WTC11 (cell line): ENCODE measurements at regions not wholly inside any gene's neighbourhood (a gene's known extent, or its start where the extent isn't known, plus 50 kb on each side); places are given as distances from the start of the nearest gene placed in this dataset.
A peak's percentile ranks its signal among the peaks of the same experiment; 100 is the strongest.
"Not testable (repeated sequence)": the region's sequence is repeated elsewhere in the genome, so short reads cannot be mapped to it uniquely, and the experiment has no call there.

Experiments
- ATAC-seq: fragments of 200-7000 bp; cut with Tn5 transposase; 2 replicates; pipeline ENCODE4 v1.10.0; 2021; ENCODE audit warnings: mild to moderate bottlenecking, moderate library complexity
- CTCF ChIA-PET: fragments of 300-600 bp; sonication (Branson Sonifier 250); formaldehyde crosslinking; loops from one replicate; lab custom pipeline; 2021; ENCODE audit warnings: antibody characterized with exemption; lab: Charles Lee
- POLR2A ChIA-PET: fragments of 350-600 bp; sonication (Branson Sonifier 250); formaldehyde crosslinking; loops from one replicate; lab custom pipeline; 2021; ENCODE audit warnings: antibody characterized with exemption; lab: Charles Lee
- DNase-seq: peaks from one replicate; pipeline ENCODE4 v3.0.0; 2021; ENCODE audit warnings: low spot score
- H3K27ac Mint-ChIP-seq: 2 replicates; pipeline ENCODE4 v1.8.0; 2021; ENCODE audit warnings: mixed read lengths
- H3K27me3 Mint-ChIP-seq: 2 replicates; pipeline ENCODE4 v1.8.0; 2021; ENCODE audit warnings: low read depth, mild to moderate bottlenecking, moderate library complexity, mixed read lengths
- H3K36me3 Mint-ChIP-seq: 2 replicates; pipeline ENCODE4 v1.8.0; 2021; ENCODE audit warnings: mixed read lengths
- H3K4me1 Mint-ChIP-seq: 2 replicates; pipeline ENCODE4 v1.8.0; 2022; ENCODE audit warnings: mixed read lengths
- H3K4me3 Mint-ChIP-seq: 2 replicates; pipeline ENCODE4 v1.8.0; 2021; ENCODE audit warnings: mild to moderate bottlenecking, moderate library complexity, mixed read lengths
- H3K9me3 Mint-ChIP-seq: 2 replicates; pipeline ENCODE4 v1.8.0; 2021; ENCODE audit warnings: mixed read lengths

DNA sequence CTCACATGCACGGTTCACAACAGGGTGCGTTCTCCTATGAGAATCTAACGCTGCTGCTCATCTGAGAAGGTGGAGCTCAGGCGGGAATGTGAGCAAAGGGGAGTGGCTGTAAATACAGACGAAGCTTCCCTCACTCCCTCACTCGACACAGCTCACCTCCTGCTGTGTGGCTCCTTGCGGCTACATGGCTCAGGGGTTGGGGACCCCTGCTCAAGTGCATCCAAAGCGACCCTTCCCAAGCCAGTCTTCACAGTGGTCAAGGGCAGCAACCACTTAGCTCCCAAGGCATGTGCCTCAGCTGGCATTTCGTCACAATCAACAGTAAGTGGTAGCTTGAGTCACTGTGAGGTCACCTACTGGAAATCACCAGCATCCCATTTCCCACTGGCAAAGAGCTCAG lies 64.6 kb upstream of the SCGB1C2 start:
- CTCF ChIA-PET, H3K4me3 Mint-ChIP-seq, H3K4me1 Mint-ChIP-seq, POLR2A ChIA-PET, H3K27ac Mint-ChIP-seq, ATAC-seq, H3K36me3 Mint-ChIP-seq, H3K9me3 Mint-ChIP-seq, H3K27me3 Mint-ChIP-seq: not testable (repeated sequence)
- DNase-seq: peak; percentile 53
